ENCODE measurements at regions not wholly inside any gene's neighbourhood (a gene's known extent, or its start where the extent isn't known, plus 50 kb on each side); places are given as distances from the start of the nearest gene placed in this dataset.

DNA sequence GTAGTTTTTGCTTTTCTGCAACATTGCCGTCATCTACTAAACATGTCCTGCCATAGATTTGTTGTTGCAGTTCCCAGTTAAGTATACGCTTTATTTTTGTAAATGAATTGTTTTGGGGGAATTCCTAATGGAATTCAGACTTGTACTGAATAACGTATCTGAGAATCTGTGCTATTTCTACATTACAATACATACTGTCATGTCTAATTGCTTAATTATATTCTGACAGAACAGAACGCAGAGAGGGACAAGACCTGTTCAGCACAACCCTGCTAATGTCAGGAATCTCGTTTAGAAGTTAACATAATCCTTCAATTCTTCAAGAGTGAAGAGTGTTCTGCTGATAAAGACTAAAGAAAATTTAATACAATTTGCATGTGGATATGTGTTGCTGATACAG, 861.1 kb upstream of the KLHL1 start:
- H3K4me3 ChIP-seq (ENCODE audit: low read depth, low read length) = no peak overlapping the region
- TF ChIP-seq POLR2A (IDR thresholded peaks at IDR 0.05; ENCODE audit: extremely low read depth, insufficient read length) (no peak), MYC (IDR thresholded peaks at IDR 0.05; ENCODE audit: low read depth, low read length) (no peak)
- TF ChIP-seq, protein P1, sequence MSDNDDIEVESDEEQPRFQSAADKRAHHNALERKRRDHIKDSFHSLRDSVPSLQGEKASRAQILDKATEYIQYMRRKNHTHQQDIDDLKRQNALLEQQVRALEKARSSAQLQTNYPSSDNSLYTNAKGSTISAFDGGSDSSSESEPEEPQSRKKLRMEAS (IDR thresholded peaks at IDR 0.05; ENCODE audit: low read depth, low read length) = no peak
- TF ChIP-seq, protein P2, sequence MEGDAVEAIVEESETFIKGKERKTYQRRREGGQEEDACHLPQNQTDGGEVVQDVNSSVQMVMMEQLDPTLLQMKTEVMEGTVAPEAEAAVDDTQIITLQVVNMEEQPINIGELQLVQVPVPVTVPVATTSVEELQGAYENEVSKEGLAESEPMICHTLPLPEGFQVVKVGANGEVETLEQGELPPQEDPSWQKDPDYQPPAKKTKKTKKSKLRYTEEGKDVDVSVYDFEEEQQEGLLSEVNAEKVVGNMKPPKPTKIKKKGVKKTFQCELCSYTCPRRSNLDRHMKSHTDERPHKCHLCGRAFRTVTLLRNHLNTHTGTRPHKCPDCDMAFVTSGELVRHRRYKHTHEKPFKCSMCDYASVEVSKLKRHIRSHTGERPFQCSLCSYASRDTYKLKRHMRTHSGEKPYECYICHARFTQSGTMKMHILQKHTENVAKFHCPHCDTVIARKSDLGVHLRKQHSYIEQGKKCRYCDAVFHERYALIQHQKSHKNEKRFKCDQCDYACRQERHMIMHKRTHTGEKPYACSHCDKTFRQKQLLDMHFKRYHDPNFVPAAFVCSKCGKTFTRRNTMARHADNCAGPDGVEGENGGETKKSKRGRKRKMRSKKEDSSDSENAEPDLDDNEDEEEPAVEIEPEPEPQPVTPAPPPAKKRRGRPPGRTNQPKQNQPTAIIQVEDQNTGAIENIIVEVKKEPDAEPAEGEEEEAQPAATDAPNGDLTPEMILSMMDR (IDR thresholded peaks at IDR 0.05; ENCODE audit: low read depth, low read length) = no peak
- DNase-seq (ENCODE audit: low read depth) = no peak

DNA sequence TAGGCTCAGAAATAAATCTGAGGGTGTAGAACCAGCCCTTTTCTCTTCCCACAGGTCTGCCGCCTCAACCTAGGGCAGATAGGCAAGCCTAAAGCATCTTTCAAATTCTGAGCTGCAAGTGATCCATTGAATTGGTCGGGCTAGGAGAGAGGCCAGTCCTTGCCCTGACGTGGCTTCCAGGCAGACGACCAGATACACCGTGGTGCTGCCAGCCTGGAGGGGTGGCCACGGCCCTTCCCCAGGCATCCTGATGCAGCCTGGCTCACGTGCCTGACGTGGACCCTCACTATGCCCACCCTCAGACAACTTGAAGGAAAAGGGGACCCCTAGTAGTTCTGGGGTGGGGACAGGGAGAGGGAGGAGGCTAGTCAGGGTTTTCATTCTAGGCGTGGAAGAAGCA, 859.3 kb upstream of the KLHL1 start:
- no peak for DNase-seq (ENCODE audit: low read depth)
- no peak overlapping the region for H3K4me3 ChIP-seq (ENCODE audit: low read depth, low read length)
- TF ChIP-seq, protein P1 (IDR thresholded peaks at IDR 0.05; ENCODE audit: low read depth, low read length) = no peak
- TF ChIP-seq, protein P2 (IDR thresholded peaks at IDR 0.05; ENCODE audit: low read depth, low read length) = no peak
- TF ChIP-seq POLR2A (IDR thresholded peaks at IDR 0.05; ENCODE audit: extremely low read depth, insufficient read length) = no peak
- no peak for TF ChIP-seq MYC (IDR thresholded peaks at IDR 0.05; ENCODE audit: low read depth, low read length)

DNA sequence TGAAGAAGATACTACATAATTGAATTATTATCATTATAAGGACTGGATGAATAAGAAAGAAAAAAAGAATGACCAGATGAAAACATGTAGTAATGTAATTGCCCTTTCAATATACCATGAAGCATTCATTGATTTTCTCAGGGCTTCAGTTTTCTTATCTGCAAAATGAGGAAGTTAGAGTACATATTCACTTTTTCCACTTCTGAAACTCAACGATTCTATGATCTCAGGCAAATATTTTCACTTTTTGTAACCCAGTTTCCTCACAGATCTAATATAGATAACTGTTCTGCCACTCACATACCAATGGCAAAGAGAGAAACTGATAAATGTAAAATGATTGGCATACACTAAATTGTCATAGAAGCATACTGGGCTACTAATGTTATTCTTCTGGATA, 856.6 kb upstream of the KLHL1 start:
- TF ChIP-seq MYC (IDR thresholded peaks at IDR 0.05; ENCODE audit: low read depth, low read length) (no peak), POLR2A (IDR thresholded peaks at IDR 0.05; ENCODE audit: extremely low read depth, insufficient read length) (no peak)
- TF ChIP-seq, protein P2 (IDR thresholded peaks at IDR 0.05; ENCODE audit: low read depth, low read length) = no peak
- TF ChIP-seq, protein P1 (IDR thresholded peaks at IDR 0.05; ENCODE audit: low read depth, low read length) = no peak
- no peak for DNase-seq (ENCODE audit: low read depth)
- no peak overlapping the region for H3K4me3 ChIP-seq (ENCODE audit: low read depth, low read length)

GRCh38 chr13:70964124-70964523, 855.9 kb upstream of the KLHL1 start:
- DNase-seq (ENCODE audit: low read depth) = peak; percentile 24
- H3K4me3 ChIP-seq (ENCODE audit: low read depth, low read length) = no peak overlapping the region
- no peak for TF ChIP-seq MYC (IDR thresholded peaks at IDR 0.05; ENCODE audit: low read depth, low read length)
- TF ChIP-seq, protein P2 (IDR thresholded peaks at IDR 0.05; ENCODE audit: low read depth, low read length) = peak; percentile 33

DNA sequence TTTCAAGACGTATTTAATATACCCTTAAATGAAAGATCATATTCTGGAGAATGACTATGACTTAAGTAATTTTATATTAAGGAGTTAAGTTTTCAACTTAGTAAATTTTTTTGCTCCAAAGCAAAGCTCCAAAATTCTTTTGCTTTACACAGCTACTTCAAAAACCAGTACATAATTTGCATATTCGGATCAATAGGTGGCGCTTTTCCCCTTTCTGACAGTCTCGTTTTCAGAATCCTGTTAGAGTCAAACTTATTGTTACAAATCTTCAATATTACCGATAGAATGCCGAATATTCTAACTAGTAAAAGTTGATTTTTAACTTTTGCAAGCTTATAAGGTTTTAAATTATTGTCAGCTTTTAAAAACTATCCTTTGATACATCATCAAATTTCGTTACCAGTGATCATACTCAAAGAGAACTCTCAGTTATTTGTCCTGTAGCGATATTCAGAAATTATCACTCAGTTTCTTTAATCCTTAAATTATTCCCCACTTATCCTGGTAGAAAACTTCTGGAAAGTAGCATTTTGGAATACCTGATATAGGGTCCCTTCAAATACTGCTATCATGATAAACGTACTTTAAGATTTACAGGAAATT, 852.7 kb upstream of the KLHL1 start:
- TF ChIP-seq MYC (IDR thresholded peaks at IDR 0.05; ENCODE audit: low read depth, low read length) (no peak), POLR2A (IDR thresholded peaks at IDR 0.05; ENCODE audit: extremely low read depth, insufficient read length) (no peak)
- TF ChIP-seq, protein P2 (IDR thresholded peaks at IDR 0.05; ENCODE audit: low read depth, low read length) = peak; percentile 65
- TF ChIP-seq, protein P1 (IDR thresholded peaks at IDR 0.05; ENCODE audit: low read depth, low read length) = no peak
- no peak overlapping the region for H3K4me3 ChIP-seq (ENCODE audit: low read depth, low read length)
- peak; percentile 61 for DNase-seq (ENCODE audit: low read depth)

Measured in NB4 (cell line).